ENCODE measurements at regions not wholly inside any gene's neighbourhood (a gene's known extent, or its start where the extent isn't known, plus 50 kb on each side); places are given as distances from the start of the nearest gene placed in this dataset.
"Not testable (repeated sequence)": the region's sequence is repeated elsewhere in the genome, so short reads cannot be mapped to it uniquely, and the experiment has no call there.

DNA sequence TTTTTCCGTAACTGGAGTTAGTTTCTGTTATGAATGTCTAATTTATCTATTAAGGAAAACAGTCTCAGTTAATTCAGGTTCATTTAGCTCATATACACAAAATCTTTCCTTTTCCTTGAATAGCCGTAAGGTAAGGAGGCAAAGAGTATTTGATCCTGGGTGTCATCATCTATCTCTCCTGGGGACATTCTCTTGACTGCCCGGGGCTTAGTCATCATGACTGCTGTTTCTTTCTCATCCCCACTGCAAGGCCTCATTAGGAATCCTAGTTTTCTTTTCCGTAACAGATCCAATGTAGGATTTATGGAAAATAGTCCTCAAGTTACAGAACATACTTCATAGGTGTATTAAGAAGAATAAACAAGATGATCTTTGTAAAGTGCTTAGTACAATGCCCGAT, 134.9 kb upstream of the CHD1 start:
- H3K4me3 ChIP-seq (ENCODE audit: low read length in 3 of 3), result no peak overlapping the region
- H3K36me3 ChIP-seq (ENCODE audit: control insufficient read depth in 3 of 3, insufficient read depth in 3 of 3, low read length in 3 of 3), result no peaks in the 10 kb centered on the region
- H3K4me1 ChIP-seq (ENCODE audit: control insufficient read depth in 3 of 3, insufficient read depth in 3 of 3, low read length in 3 of 3), result peaks cover 0 to 4% (median 0%) of the 10 kb centered on the region in 3 donors
- H3K9ac ChIP-seq (ENCODE audit: low read depth in 1 of 3, low read length in 3 of 3), result no peak overlapping the region
- H3K27me3 ChIP-seq (ENCODE audit: control insufficient read depth in 3 of 3, insufficient read depth in 3 of 3, low read length in 3 of 3), result peaks cover 0 to 3% (median 0%) of the 10 kb centered on the region in 3 donors
- H3K9me3 ChIP-seq (ENCODE audit: control insufficient read depth in 3 of 3, low read length in 3 of 3), result no peaks in the 10 kb centered on the region
- H3K27ac ChIP-seq (ENCODE audit: low read depth, low read length), result no peak overlapping the region

DNA sequence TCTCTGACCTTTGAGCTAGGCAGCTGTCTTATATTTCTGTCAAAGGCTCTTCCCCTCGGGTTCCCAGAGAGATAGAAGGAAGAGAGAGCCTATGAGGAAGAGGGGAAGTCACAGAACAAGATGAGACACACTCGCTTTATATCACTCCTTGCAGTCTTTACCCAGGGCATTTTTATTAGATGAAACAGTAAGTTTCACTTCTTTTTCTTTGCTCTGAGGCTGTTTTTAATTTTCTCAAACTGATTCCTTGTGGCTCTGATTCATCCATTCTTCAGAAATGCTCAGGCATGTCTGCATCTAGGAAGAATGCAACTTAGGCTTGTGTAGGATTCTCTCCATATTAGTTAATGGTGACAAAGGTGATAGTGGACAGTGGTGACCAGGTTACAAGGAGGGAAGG, 132.9 kb upstream of the CHD1 start:
- peaks cover 0 to 4% (median 0%) of the 10 kb centered on the region in 3 donors for H3K4me1 ChIP-seq (ENCODE audit: control insufficient read depth in 3 of 3, insufficient read depth in 3 of 3, low read length in 3 of 3)
- H3K9ac ChIP-seq (ENCODE audit: low read depth in 1 of 3, low read length in 3 of 3), result no peak overlapping the region
- H3K9me3 ChIP-seq (ENCODE audit: control insufficient read depth in 3 of 3, low read length in 3 of 3), result no peaks in the 10 kb centered on the region
- H3K36me3 ChIP-seq (ENCODE audit: control insufficient read depth in 3 of 3, insufficient read depth in 3 of 3, low read length in 3 of 3), result no peaks in the 10 kb centered on the region
- no peak overlapping the region for H3K4me3 ChIP-seq (ENCODE audit: low read length in 3 of 3)
- H3K27me3 ChIP-seq (ENCODE audit: control insufficient read depth in 3 of 3, insufficient read depth in 3 of 3, low read length in 3 of 3), result peaks cover 0 to 3% (median 0%) of the 10 kb centered on the region in 3 donors
- H3K27ac ChIP-seq (ENCODE audit: low read depth, low read length), result no peak overlapping the region

DNA sequence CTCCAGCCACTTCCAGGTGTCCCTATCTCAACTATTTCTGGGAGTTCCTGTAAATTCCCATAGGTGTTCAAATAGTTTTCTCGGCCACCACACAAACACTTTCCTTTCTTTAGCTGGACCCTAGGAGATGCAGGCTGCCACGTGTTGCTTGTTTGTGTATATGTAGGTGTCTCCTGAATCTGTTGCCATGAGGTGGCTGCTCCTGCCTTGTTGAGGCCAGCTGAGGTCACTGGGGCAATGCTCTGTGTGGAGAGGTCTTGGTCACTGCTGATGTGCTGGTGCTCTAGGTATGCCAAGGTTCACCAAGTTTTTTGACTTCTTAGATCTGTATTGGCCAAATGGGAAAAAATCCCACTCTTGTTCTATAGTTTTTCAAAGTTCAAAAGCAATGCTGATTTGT, 132.5 kb upstream of the CHD1 start:
- H3K9ac ChIP-seq (ENCODE audit: low read depth in 1 of 3, low read length in 3 of 3), result no peak overlapping the region

DNA sequence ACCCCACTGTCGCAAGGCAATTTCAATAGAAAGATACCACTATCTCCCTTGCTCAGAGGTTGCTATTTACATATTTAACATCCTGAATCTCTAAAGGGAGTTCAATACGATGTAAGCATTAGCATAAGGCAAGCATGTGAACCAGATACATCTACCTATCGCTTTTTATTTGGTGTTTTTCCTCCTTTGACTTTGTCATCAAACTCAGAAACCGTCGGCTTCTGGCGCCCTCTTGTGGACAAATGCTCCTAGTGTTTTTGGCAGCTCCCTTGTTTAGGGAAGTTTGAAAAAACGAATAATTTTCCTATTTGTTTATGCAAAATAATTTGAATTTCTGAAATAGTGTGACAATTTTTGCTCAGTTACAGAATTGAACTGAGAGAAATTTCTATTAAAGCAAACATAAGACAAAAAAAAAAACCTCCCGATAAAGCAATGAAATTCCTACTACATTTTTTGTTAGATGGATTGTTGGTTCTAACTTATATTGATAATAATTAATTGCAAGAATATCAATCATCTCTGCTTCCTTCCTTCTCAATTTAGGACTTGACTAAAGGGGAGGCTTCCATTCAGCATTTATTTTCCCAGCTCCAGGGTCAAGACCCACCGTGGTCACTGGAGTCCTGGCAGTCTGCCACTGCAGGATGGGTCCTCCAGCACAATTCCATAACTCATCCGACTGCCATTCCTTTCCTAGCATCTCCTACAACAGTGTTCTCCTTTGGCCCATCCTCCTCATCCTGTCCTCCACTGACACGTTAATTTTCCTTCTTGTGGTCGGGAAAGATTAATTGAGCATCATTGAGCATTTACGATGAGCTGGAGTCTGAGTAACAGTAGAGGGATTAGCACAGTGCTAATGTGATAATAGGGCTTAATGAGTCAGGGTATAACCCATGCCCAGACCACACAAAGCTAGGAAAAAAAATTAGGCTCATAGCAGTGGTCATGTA, 131.8 kb upstream of the CHD1 start:
- peaks cover 0 to 4% (median 0%) of the 10 kb centered on the region in 3 donors for H3K4me1 ChIP-seq (ENCODE audit: control insufficient read depth in 3 of 3, insufficient read depth in 3 of 3, low read length in 3 of 3)

More for the DNA sequence above, 132.5 kb upstream of the CHD1 start:
- Histone ChIP-seq H3K27me3 (ENCODE audit: control insufficient read depth in 3 of 3, insufficient read depth in 3 of 3, low read length in 3 of 3) (peaks cover 0 to 3% (median 0%) of the 10 kb centered on the region in 3 donors), H3K4me3 (ENCODE audit: low read length in 3 of 3) (no peak overlapping the region), H3K4me1 (ENCODE audit: control insufficient read depth in 3 of 3, insufficient read depth in 3 of 3, low read length in 3 of 3) (peaks cover 0 to 4% (median 0%) of the 10 kb centered on the region in 3 donors), H3K36me3 (ENCODE audit: control insufficient read depth in 3 of 3, insufficient read depth in 3 of 3, low read length in 3 of 3) (no peaks in the 10 kb centered on the region), H3K27ac (ENCODE audit: low read depth, low read length) (no peak overlapping the region), H3K9me3 (ENCODE audit: control insufficient read depth in 3 of 3, low read length in 3 of 3) (no peaks in the 10 kb centered on the region)

DNA sequence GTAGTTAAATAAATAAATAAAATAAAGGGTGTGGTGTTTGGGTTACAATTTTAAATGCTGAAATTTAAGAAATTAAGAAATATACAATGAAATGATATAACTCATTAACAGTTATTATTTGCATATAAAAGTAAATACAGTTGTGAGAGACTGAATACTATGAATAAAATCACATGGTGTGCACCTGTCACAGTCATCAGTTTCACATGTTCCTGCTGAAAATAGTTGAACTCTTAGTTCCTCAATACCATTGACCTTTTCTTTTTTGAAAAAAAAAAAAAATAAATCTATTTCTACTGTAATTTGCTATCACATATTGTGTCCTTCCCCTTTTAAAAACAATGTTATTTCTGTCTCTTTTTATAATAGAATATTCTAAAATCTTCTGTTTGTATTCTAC, 130.9 kb upstream of the CHD1 start:
- Histone ChIP-seq H3K36me3 (ENCODE audit: control insufficient read depth in 3 of 3, insufficient read depth in 3 of 3, low read length in 3 of 3) (no peaks in the 10 kb centered on the region), H3K4me3 (ENCODE audit: low read length in 3 of 3) (no peak overlapping the region), H3K27me3 (ENCODE audit: control insufficient read depth in 3 of 3, insufficient read depth in 3 of 3, low read length in 3 of 3) (peaks cover 0 to 3% (median 0%) of the 10 kb centered on the region in 3 donors), H3K4me1 (ENCODE audit: control insufficient read depth in 3 of 3, insufficient read depth in 3 of 3, low read length in 3 of 3) (peaks cover 0 to 4% (median 0%) of the 10 kb centered on the region in 3 donors), H3K9ac (ENCODE audit: low read depth in 1 of 3, low read length in 3 of 3) (no peak overlapping the region), H3K9me3 (ENCODE audit: control insufficient read depth in 3 of 3, low read length in 3 of 3) (no peaks in the 10 kb centered on the region), H3K27ac (ENCODE audit: low read depth, low read length) (no peak overlapping the region)

More for the DNA sequence above, 131.8 kb upstream of the CHD1 start:
- Histone ChIP-seq H3K27me3 (ENCODE audit: control insufficient read depth in 3 of 3, insufficient read depth in 3 of 3, low read length in 3 of 3) (peaks cover 0 to 3% (median 0%) of the 10 kb centered on the region in 3 donors), H3K36me3 (ENCODE audit: control insufficient read depth in 3 of 3, insufficient read depth in 3 of 3, low read length in 3 of 3) (no peaks in the 10 kb centered on the region), H3K9me3 (ENCODE audit: control insufficient read depth in 3 of 3, low read length in 3 of 3) (no peaks in the 10 kb centered on the region), H3K4me3 (ENCODE audit: low read length in 3 of 3) (no peak overlapping the region), H3K9ac (ENCODE audit: low read depth in 1 of 3, low read length in 3 of 3) (no peak overlapping the region), H3K27ac (ENCODE audit: low read depth, low read length) (no peak overlapping the region)

DNA sequence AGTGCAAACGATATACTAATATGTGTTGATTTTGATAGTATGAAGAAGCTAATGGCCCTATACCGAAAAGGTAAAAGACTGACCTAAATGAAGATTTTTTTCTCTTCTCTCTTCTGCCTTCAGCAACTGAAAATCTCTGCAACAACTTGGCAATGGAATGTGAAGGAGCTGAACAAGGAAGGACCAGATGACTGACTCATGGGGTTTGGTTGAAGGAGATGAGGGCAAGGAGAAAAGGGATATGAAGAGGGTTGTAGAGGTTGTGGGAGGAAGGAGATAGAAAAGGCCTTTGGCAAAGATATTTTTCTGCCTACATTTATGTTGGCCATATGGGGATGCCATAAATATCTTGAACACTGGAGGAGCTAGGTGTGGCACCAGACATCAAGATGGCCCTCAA, 129.7 kb upstream of the CHD1 start:
- H3K9ac ChIP-seq (ENCODE audit: low read depth in 1 of 3, low read length in 3 of 3), result no peak overlapping the region
- H3K9me3 ChIP-seq (ENCODE audit: control insufficient read depth in 3 of 3, low read length in 3 of 3), result no peaks in the 10 kb centered on the region
- H3K36me3 ChIP-seq (ENCODE audit: control insufficient read depth in 3 of 3, insufficient read depth in 3 of 3, low read length in 3 of 3), result no peaks in the 10 kb centered on the region

DNA sequence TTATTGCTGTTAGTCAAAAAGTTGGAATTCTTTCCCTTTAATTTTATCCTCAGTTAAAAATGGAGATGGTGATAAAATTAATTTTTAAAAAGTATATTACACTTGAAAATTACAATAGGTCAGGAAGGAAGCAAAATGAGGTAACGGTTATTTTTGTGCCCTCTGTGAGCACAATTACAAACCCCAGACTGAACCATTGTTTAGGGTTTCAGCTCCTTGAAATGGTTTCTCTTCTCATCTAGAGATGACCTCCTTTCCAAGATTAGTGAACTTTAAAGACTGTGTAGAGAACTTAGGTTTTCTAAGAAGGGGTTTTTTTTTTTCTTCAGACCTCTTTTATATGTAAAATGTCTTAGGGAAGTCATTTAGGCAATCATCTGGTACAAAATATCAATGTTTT, 126.2 kb upstream of the CHD1 start:
- no peak overlapping the region for H3K27ac ChIP-seq (ENCODE audit: low read depth, low read length)
- H3K4me1 ChIP-seq (ENCODE audit: control insufficient read depth in 3 of 3, insufficient read depth in 3 of 3, low read length in 3 of 3), result no peaks in the 10 kb centered on the region
- no peaks in the 10 kb centered on the region for H3K36me3 ChIP-seq (ENCODE audit: control insufficient read depth in 3 of 3, insufficient read depth in 3 of 3, low read length in 3 of 3)
- no peaks in the 10 kb centered on the region for H3K27me3 ChIP-seq (ENCODE audit: control insufficient read depth in 3 of 3, insufficient read depth in 3 of 3, low read length in 3 of 3)
- H3K9ac ChIP-seq (ENCODE audit: low read depth in 1 of 3, low read length in 3 of 3), result no peak overlapping the region
- no peak overlapping the region for H3K4me3 ChIP-seq (ENCODE audit: low read length in 3 of 3)
- H3K9me3 ChIP-seq (ENCODE audit: control insufficient read depth in 3 of 3, low read length in 3 of 3), result no peaks in the 10 kb centered on the region

More for the DNA sequence above, 129.7 kb upstream of the CHD1 start:
- no peak overlapping the region for H3K4me3 ChIP-seq (ENCODE audit: low read length in 3 of 3)
- no peak overlapping the region for H3K27ac ChIP-seq (ENCODE audit: low read depth, low read length)
- peaks cover 0 to 3% (median 0%) of the 10 kb centered on the region in 3 donors for H3K27me3 ChIP-seq (ENCODE audit: control insufficient read depth in 3 of 3, insufficient read depth in 3 of 3, low read length in 3 of 3)
- H3K4me1 ChIP-seq (ENCODE audit: control insufficient read depth in 3 of 3, insufficient read depth in 3 of 3, low read length in 3 of 3), result peaks cover 0 to 4% (median 0%) of the 10 kb centered on the region in 3 donors

DNA sequence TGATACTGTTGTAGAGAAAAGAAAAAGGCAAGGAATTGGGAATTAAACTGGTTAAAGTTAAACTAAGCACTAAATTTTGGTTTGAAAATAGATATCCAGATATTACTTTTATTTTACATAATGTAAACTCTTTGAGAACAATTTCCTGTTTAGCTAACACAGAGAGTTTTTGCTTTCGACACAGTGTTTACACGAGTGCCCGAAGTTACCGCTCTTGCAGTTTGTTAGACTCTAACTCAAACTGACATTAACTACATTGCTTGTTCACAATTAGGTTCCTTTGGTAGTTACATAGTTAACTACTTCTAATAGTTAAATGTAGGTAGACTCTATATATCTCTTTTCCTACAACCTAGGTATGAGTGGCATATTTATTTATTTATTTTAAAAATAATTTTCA, 117.1 kb upstream of the CHD1 start:
- H3K4me1 ChIP-seq (ENCODE audit: control insufficient read depth in 3 of 3, insufficient read depth in 3 of 3, low read length in 3 of 3), result no peaks in the 10 kb centered on the region
- no peak overlapping the region for H3K4me3 ChIP-seq (ENCODE audit: low read length in 3 of 3)
- H3K9ac ChIP-seq (ENCODE audit: low read depth in 1 of 3, low read length in 3 of 3), result no peak overlapping the region
- H3K9me3 ChIP-seq (ENCODE audit: control insufficient read depth in 3 of 3, low read length in 3 of 3), result no peaks in the 10 kb centered on the region
- H3K36me3 ChIP-seq (ENCODE audit: control insufficient read depth in 3 of 3, insufficient read depth in 3 of 3, low read length in 3 of 3), result no peaks in the 10 kb centered on the region
- H3K27me3 ChIP-seq (ENCODE audit: control insufficient read depth in 3 of 3, insufficient read depth in 3 of 3, low read length in 3 of 3), result no peaks in the 10 kb centered on the region
- H3K27ac ChIP-seq (ENCODE audit: low read depth, low read length), result no peak overlapping the region

DNA sequence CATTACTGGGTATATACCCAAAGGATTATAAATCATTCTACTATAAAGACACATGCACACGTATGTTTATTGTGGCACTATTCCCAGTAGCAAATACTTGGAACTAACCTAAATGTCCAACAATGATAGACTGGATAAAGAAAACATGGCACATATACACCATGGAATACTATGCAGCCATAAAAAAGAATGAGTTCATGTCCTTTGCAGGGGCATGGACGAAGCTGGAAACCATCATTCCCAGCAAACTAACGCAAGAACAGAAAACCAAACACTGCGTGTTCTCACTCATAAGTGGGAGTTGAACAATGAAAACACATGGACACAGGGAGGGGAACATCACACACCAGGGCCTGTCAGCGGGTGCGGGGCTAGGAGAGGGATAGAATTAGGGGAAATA, 114.5 kb upstream of the CHD1 start:
- H3K9ac ChIP-seq (ENCODE audit: low read depth in 1 of 3, low read length in 3 of 3); H3K4me1 ChIP-seq (ENCODE audit: control insufficient read depth in 3 of 3, insufficient read depth in 3 of 3, low read length in 3 of 3); H3K36me3 ChIP-seq (ENCODE audit: control insufficient read depth in 3 of 3, insufficient read depth in 3 of 3, low read length in 3 of 3); H3K27me3 ChIP-seq (ENCODE audit: control insufficient read depth in 3 of 3, insufficient read depth in 3 of 3, low read length in 3 of 3); H3K27ac ChIP-seq (ENCODE audit: low read depth, low read length); H3K4me3 ChIP-seq (ENCODE audit: low read length in 3 of 3); H3K9me3 ChIP-seq (ENCODE audit: control insufficient read depth in 3 of 3, low read length in 3 of 3): not testable (repeated sequence)

DNA sequence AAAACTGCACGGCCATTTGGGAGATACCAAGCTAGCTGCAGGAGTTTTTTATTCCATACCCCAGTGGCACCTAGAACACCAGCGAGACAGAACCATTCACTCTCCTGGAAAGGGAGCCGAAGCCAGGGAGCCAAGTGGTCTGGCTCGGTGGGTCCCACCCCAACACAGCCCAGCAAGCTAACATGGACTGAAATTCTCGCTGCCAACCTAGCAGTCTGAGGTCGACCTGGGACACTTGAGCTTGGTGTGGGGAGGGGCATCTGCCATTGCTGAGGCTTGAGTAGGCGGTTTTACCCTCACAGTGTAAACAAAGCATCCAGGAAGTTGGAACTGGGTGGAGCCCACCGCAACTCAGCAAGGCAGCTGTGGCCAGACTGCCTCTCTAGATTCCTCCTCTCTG, 108.9 kb upstream of the CHD1 start:
- H3K4me3 ChIP-seq (ENCODE audit: low read length in 3 of 3), result no peak overlapping the region
- H3K27me3 ChIP-seq (ENCODE audit: control insufficient read depth in 3 of 3, insufficient read depth in 3 of 3, low read length in 3 of 3), result no peaks in the 10 kb centered on the region
- H3K27ac ChIP-seq (ENCODE audit: low read depth, low read length), result no peak overlapping the region
- peaks cover 0 to 6% (median 6%) of the 10 kb centered on the region in 3 donors for H3K4me1 ChIP-seq (ENCODE audit: control insufficient read depth in 3 of 3, insufficient read depth in 3 of 3, low read length in 3 of 3)
- no peak overlapping the region for H3K9ac ChIP-seq (ENCODE audit: low read depth in 1 of 3, low read length in 3 of 3)
- H3K9me3 ChIP-seq (ENCODE audit: control insufficient read depth in 3 of 3, low read length in 3 of 3), result no peaks in the 10 kb centered on the region
- no peaks in the 10 kb centered on the region for H3K36me3 ChIP-seq (ENCODE audit: control insufficient read depth in 3 of 3, insufficient read depth in 3 of 3, low read length in 3 of 3)
